ENCODE measurements at regions not wholly inside any gene's neighbourhood (a gene's known extent, or its start where the extent isn't known, plus 50 kb on each side); places are given as distances from the start of the nearest gene placed in this dataset.

- H3K4me3 ChIP-seq: no peak overlapping the region
- no peak for FAIRE-seq
- ChIA-PET RAD21 (ENCODE audit: unreplicated experiment) (no interaction called here), CTCF (no interaction called here), SMC1A (ENCODE audit: uncharacterized antibody, unreplicated experiment) (interaction anchor here (0.6 kb wide), 2 partner anchors 386 to 787 kb away, joined by 3 read pairs; no protein-coding TSS in a partner anchor), POLR2A (no interaction called here)
- H4K20me1 ChIP-seq (ENCODE audit: control insufficient read depth, insufficient read depth): no peaks in the 10 kb centered on the region
- no peak for TF ChIP-seq SIX5 (IDR thresholded peaks at IDR 0.05; ENCODE audit: low read depth, low read length, severe bottlenecking)
- TF ChIP-seq SMARCA5 (IDR thresholded peaks at IDR 0.05): no peak
- no peak for TF ChIP-seq SRF (IDR thresholded peaks at IDR 0.05; ENCODE audit: low read depth in 2 of 2, low read length in 2 of 2)
- TF ChIP-seq CREM (IDR thresholded peaks at IDR 0.05; ENCODE audit: low read depth): no peak
- no peak for TF ChIP-seq REST (IDR thresholded peaks at IDR 0.05; ENCODE audit: low read depth, low read length)
- TF ChIP-seq, protein P1, sequence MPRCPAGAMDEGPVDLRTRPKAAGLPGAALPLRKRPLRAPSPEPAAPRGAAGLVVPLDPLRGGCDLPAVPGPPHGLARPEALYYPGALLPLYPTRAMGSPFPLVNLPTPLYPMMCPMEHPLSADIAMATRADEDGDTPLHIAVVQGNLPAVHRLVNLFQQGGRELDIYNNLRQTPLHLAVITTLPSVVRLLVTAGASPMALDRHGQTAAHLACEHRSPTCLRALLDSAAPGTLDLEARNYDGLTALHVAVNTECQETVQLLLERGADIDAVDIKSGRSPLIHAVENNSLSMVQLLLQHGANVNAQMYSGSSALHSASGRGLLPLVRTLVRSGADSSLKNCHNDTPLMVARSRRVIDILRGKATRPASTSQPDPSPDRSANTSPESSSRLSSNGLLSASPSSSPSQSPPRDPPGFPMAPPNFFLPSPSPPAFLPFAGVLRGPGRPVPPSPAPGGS (IDR thresholded peaks at IDR 0.05; ENCODE audit: borderline replicate concordance, insufficient read depth, low read depth, low read length, poor library complexity, severe bottlenecking): no peak
- TF ChIP-seq, protein P2, sequence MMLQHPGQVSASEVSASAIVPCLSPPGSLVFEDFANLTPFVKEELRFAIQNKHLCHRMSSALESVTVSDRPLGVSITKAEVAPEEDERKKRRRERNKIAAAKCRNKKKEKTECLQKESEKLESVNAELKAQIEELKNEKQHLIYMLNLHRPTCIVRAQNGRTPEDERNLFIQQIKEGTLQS (IDR thresholded peaks at IDR 0.05; ENCODE audit: borderline replicate concordance, extremely low read depth, low read depth, low read length): no peak
- TF ChIP-seq PAX8 (IDR thresholded peaks at IDR 0.05): no peak
- no peak for TF ChIP-seq PML (IDR thresholded peaks at IDR 0.05; ENCODE audit: low read length)
- TF ChIP-seq, protein P3, sequence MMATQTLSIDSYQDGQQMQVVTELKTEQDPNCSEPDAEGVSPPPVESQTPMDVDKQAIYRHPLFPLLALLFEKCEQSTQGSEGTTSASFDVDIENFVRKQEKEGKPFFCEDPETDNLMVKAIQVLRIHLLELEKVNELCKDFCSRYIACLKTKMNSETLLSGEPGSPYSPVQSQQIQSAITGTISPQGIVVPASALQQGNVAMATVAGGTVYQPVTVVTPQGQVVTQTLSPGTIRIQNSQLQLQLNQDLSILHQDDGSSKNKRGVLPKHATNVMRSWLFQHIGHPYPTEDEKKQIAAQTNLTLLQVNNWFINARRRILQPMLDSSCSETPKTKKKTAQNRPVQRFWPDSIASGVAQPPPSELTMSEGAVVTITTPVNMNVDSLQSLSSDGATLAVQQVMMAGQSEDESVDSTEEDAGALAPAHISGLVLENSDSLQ (IDR thresholded peaks at IDR 0.05): no peak
- no peak for TF ChIP-seq GATAD2B (conservative IDR thresholded peaks at IDR 0.05; ENCODE audit: low read depth)
- TF ChIP-seq, protein P4, sequence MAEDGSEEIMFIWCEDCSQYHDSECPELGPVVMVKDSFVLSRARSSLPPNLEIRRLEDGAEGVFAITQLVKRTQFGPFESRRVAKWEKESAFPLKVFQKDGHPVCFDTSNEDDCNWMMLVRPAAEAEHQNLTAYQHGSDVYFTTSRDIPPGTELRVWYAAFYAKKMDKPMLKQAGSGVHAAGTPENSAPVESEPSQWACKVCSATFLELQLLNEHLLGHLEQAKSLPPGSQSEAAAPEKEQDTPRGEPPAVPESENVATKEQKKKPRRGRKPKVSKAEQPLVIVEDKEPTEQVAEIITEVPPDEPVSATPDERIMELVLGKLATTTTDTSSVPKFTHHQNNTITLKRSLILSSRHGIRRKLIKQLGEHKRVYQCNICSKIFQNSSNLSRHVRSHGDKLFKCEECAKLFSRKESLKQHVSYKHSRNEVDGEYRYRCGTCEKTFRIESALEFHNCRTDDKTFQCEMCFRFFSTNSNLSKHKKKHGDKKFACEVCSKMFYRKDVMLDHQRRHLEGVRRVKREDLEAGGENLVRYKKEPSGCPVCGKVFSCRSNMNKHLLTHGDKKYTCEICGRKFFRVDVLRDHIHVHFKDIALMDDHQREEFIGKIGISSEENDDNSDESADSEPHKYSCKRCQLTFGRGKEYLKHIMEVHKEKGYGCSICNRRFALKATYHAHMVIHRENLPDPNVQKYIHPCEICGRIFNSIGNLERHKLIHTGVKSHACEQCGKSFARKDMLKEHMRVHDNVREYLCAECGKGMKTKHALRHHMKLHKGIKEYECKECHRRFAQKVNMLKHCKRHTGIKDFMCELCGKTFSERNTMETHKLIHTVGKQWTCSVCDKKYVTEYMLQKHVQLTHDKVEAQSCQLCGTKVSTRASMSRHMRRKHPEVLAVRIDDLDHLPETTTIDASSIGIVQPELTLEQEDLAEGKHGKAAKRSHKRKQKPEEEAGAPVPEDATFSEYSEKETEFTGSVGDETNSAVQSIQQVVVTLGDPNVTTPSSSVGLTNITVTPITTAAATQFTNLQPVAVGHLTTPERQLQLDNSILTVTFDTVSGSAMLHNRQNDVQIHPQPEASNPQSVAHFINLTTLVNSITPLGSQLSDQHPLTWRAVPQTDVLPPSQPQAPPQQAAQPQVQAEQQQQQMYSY (CRISPR knock-in tag; IDR thresholded peaks at IDR 0.05): no peak
- no peak for TF ChIP-seq RFX5 (IDR thresholded peaks at IDR 0.05; ENCODE audit: low read depth, low read length)
- no peak for TF ChIP-seq ZBED1 (IDR thresholded peaks at IDR 0.05; ENCODE audit: borderline replicate concordance)
- TF ChIP-seq SIN3A (IDR thresholded peaks at IDR 0.05; ENCODE audit: low read depth, low read length): no peak
- 0% methylated on average over 2 of the region's 2 CpGs for WGBS (ENCODE audit: insufficient coverage, insufficient replicate concordance, low lambda C conversion rate, missing lambda C conversion rate)
- in situ Hi-C loops (cut with MboI) (no loop called here), intact Hi-C loops (cut with micrococcal nuclease; ENCODE audit: unreplicated experiment) (no loop called here)
- no peaks in the 10 kb centered on the region for H3K9me3 ChIP-seq (replicated peaks; ENCODE audit: control insufficient read depth, insufficient read depth, low read length)
- no peaks in the 10 kb centered on the region for H3K27me3 ChIP-seq (replicated peaks in 1 of 2; ENCODE audit: control insufficient read depth in 2 of 2, insufficient read depth in 2 of 2, low read length in 1 of 2)
- no peaks in the 10 kb centered on the region for H3K79me2 ChIP-seq (ENCODE audit: control insufficient read depth, insufficient read depth, low read length)
- ATAC-seq: no peak
- BruUV-seq (replicated peaks): no TSS peak
- H3K36me3 ChIP-seq (ENCODE audit: control insufficient read depth in 2 of 2, insufficient read depth in 2 of 2, low read length in 1 of 2): no peaks in the 10 kb centered on the region
- no peak overlapping the region for H2AFZ ChIP-seq (ENCODE audit: control insufficient read depth, low read depth, low read length)
- H3K27ac ChIP-seq (ENCODE audit: control insufficient read depth, insufficient read depth): no peak overlapping the region
- no peak overlapping the region for H3K9ac ChIP-seq (ENCODE audit: control insufficient read depth, insufficient read depth, low read length)
- no peaks in the 10 kb centered on the region for H3K4me1 ChIP-seq (ENCODE audit: control insufficient read depth, insufficient read depth, low read length)
- DNase-seq (ENCODE audit: low read depth, low spot score): no peak
- H3K4me2 ChIP-seq (ENCODE audit: control insufficient read depth, insufficient read depth): no peak overlapping the region
These were observed 68.7 kb upstream of the FN1 start for GRCh38 chr2:215504547-215504946.
